ENCODE measurements at regions not wholly inside any gene's neighbourhood (a gene's known extent, or its start where the extent isn't known, plus 50 kb on each side); places are given as distances from the start of the nearest gene placed in this dataset.

DNA sequence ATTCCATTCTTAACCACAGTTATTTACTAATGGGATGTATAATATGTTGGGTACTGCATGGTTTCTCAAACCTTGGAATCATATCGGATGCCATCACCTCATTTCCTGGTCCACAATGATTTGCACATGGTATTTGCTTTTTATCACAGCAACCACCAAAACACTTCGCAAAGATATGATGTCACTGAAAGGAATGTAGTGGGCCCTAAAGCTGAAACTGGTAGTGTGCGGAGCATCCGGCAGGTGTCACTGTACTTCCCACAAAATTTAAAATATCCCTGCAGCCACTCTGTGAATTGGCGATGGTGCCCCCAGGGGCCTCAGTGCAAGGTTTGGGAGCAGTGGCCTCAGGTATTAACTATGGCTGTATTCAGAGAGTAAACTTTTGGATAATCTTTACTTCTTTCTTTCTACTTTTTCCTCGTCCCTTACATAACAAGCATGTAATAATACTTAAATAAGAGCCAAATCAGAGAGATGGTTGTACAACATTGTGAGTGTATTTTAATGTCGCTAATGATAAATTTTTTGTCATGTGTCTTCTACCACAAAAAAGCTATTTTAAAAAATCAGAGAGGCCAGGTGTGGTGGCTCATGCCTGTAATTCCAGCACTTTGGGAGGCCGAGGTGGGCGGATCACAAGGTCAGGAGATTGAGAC, 66.2 kb downstream of the FAM241B start:
- no peak for DNase-seq (ENCODE audit: extremely low spot score)
- Histone ChIP-seq H3K36me3 (no peaks in the 10 kb centered on the region), H3K27me3 (no peaks in the 10 kb centered on the region), H3K4me3 (no peak overlapping the region), H3K27ac (replicated peaks in 1 of 4) (no peak overlapping the region), H3K4me1 (no peaks in the 10 kb centered on the region), H3K9me3 (no peaks in the 10 kb centered on the region)
- no peak for TF ChIP-seq POLR2A (IDR thresholded peaks at IDR 0.05; ENCODE audit: low read depth)
- TF ChIP-seq, protein P1, sequence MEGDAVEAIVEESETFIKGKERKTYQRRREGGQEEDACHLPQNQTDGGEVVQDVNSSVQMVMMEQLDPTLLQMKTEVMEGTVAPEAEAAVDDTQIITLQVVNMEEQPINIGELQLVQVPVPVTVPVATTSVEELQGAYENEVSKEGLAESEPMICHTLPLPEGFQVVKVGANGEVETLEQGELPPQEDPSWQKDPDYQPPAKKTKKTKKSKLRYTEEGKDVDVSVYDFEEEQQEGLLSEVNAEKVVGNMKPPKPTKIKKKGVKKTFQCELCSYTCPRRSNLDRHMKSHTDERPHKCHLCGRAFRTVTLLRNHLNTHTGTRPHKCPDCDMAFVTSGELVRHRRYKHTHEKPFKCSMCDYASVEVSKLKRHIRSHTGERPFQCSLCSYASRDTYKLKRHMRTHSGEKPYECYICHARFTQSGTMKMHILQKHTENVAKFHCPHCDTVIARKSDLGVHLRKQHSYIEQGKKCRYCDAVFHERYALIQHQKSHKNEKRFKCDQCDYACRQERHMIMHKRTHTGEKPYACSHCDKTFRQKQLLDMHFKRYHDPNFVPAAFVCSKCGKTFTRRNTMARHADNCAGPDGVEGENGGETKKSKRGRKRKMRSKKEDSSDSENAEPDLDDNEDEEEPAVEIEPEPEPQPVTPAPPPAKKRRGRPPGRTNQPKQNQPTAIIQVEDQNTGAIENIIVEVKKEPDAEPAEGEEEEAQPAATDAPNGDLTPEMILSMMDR (IDR thresholded peaks at IDR 0.05): peak; percentile 24 to 51 (median 25)
- no peak for TF ChIP-seq EP300 (IDR thresholded peaks at IDR 0.05)
- no peak for TF ChIP-seq POLR2AphosphoS5 (IDR thresholded peaks at IDR 0.05)
- WGBS: 78% methylated on average over 9 of the region's 9 CpGs
- intact Hi-C loops (cut with DNase I): no loop called here

DNA sequence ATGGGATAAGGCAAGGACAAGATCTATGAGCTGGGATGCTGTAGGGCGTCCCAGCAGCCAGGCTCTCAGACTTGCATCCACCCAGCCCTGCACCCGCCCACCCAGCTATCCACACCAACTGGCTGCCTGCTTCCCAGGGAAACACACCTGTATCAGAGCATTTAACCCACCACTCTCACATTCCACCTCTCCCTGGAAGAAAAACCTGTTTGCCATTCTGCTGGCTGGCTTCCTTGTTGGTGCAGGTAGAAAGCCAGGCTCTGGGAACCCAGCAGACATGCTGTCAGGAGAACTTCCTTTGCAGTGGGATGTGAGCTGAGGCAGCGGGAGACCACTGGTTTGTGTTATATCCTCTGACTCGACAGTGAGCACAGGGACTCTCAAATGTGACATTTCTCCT, 67.0 kb downstream of the FAM241B start:
- DNase-seq (ENCODE audit: extremely low spot score): no peak
- intact Hi-C loops (cut with DNase I): no loop called here
- no peaks in the 10 kb centered on the region for H3K36me3 ChIP-seq
- WGBS: 59% methylated on average over 4 of the region's 4 CpGs
- no peak overlapping the region for H3K27ac ChIP-seq (replicated peaks in 1 of 4)
- no peaks in the 10 kb centered on the region for H3K4me1 ChIP-seq
- no peaks in the 10 kb centered on the region for H3K27me3 ChIP-seq
- TF ChIP-seq POLR2AphosphoS5 (IDR thresholded peaks at IDR 0.05): no peak
- TF ChIP-seq, protein P1 (IDR thresholded peaks at IDR 0.05): no peak
- TF ChIP-seq POLR2A (IDR thresholded peaks at IDR 0.05; ENCODE audit: low read depth): no peak
- no peak for TF ChIP-seq EP300 (IDR thresholded peaks at IDR 0.05)
- H3K9me3 ChIP-seq: no peaks in the 10 kb centered on the region
- H3K4me3 ChIP-seq: no peak overlapping the region

DNA sequence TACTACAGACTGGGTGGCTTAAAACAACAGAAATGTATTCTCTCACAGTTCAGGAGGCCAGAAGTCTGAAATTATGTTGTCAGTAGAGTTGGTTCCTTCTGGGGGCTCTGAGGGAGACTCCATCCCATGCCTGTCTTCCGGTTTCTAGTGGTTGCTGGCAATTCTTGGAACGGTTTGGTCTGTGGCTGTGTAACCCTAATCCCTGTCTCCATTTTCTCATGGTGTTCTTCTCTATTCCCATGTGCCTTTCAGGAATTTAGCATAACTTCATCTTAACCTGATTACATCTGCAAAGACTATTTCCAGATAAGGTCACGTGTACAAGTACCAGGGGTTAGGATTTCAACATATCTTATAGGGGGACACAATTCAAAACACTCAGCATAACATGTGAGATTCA, 73.2 kb downstream of the FAM241B start:
- intact Hi-C loops (cut with DNase I): no loop called here
- WGBS: 77% methylated on average over 3 of the region's 3 CpGs

DNA sequence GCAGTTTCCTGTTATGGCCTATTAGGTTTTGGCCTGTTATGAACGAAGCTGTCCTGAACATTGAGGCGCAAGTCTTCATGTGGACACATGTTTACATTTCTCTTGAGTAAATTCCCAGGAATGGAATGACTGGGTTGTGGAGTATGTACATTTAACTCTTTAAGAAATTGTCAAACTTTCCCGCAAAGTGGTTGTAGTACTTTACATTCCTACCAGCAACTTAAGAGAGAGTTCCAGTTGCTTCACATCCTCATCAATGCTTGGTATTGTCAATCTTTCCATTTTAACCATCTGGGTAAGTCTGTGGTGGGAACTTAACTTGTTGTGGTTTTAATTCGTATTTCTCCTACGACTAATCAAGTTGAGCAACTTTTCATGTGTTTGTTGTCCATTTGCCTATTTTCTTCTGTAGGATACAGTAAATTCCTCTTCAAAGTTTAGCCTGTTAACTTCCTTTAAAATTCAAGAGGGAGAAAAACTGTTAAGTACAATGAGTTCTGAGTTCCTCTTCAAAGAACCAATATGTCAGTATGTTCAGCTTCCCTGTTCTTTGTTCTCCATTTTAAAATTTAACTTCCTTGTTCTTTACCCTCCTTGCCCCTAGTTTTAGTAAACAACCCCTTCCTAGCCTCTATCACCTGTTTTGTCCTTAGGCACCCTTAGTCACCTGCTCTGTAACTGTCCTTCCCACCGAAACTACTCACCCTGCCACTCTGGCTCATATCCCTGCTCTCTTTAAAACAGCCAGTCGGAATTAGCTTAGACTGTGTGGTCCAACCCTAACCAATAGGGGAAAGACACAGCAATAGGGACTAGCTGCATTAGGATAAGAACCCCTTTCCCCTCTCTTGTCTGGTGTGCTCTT, 74.0 kb downstream of the FAM241B start:
- H3K27me3 ChIP-seq: peaks cover 0 to 18% (median 0%) of the 10 kb centered on the region in 4 donors
- intact Hi-C loops (cut with DNase I): no loop called here

More for the DNA sequence above, 73.2 kb downstream of the FAM241B start:
- H3K4me1 ChIP-seq: no peaks in the 10 kb centered on the region
- no peak overlapping the region for H3K27ac ChIP-seq (replicated peaks in 1 of 4)
- peaks cover 0 to 17% (median 3%) of the 10 kb centered on the region in 4 donors for H3K9me3 ChIP-seq
- H3K36me3 ChIP-seq: no peaks in the 10 kb centered on the region
- TF ChIP-seq POLR2AphosphoS5 (IDR thresholded peaks at IDR 0.05) (no peak), EP300 (IDR thresholded peaks at IDR 0.05) (no peak), POLR2A (IDR thresholded peaks at IDR 0.05; ENCODE audit: low read depth) (no peak)
- TF ChIP-seq, protein P1 (IDR thresholded peaks at IDR 0.05): no peak
- peaks cover 0 to 14% (median 0%) of the 10 kb centered on the region in 4 donors for H3K27me3 ChIP-seq
- H3K4me3 ChIP-seq: no peak overlapping the region
- DNase-seq (ENCODE audit: extremely low spot score): no peak

More for the DNA sequence above, 74.0 kb downstream of the FAM241B start:
- H3K9me3 ChIP-seq: peaks cover 0 to 23% (median 6%) of the 10 kb centered on the region in 4 donors
- H3K27ac ChIP-seq (replicated peaks in 1 of 4): no peak overlapping the region
- H3K4me1 ChIP-seq: no peaks in the 10 kb centered on the region
- no peak overlapping the region for H3K4me3 ChIP-seq
- TF ChIP-seq, protein P1 (IDR thresholded peaks at IDR 0.05): no peak
- TF ChIP-seq POLR2A (IDR thresholded peaks at IDR 0.05; ENCODE audit: low read depth) (no peak), POLR2AphosphoS5 (IDR thresholded peaks at IDR 0.05) (no peak), EP300 (IDR thresholded peaks at IDR 0.05) (no peak)
- H3K36me3 ChIP-seq: no peaks in the 10 kb centered on the region
- no peak for DNase-seq (ENCODE audit: extremely low spot score)
- WGBS: 72% methylated on average over 7 of the region's 7 CpGs
